Keratinocyte (primary cell): ENCODE measurements at regions not wholly inside any gene's neighbourhood (a gene's known extent, or its start where the extent isn't known, plus 50 kb on each side); places are given as distances from the start of the nearest gene placed in this dataset.

Experiments
- DNase-seq: peaks from one replicate; pipeline ENCODE4 v3.0.0-alpha.2; 2011; ENCODE audit warnings: low read depth, missing footprints, low spot score
- FAIRE-seq: peaks from 2 replicates; lab custom pipeline; 2011; peaks lifted over from hg19 to GRCh38; lab: Jason Lieb, UNC
- H2AFZ ChIP-seq: 2 replicates; pipeline ENCODE4 v1.6.0; 2012; ENCODE audit warnings: low read length, control low read depth, inconsistent platforms; ENCODE audit not compliant: control insufficient read depth
- H3K27ac ChIP-seq: 2 replicates; pipeline ENCODE4 v1.5.1; 2011; ENCODE audit warnings: low read length; ENCODE audit not compliant: control insufficient read depth, insufficient read depth
- H3K27me3 ChIP-seq: 3 replicates; pipeline ENCODE4 v1.6.0; 2011; ENCODE audit warnings: low read length; ENCODE audit not compliant: control insufficient read depth, insufficient read depth; ENCODE audit errors: extremely low read depth
- H3K36me3 ChIP-seq, 2 experiments: 2 replicates in 1 of 2; 3 replicates in 1 of 2; pipeline ENCODE4 v1.5.1; 2011; ENCODE audit warnings: low read length in 2 of 2, mild to moderate bottlenecking in 1 of 2; ENCODE audit not compliant: control insufficient read depth in 2 of 2, insufficient read depth in 2 of 2; ENCODE audit errors: extremely low read depth in 1 of 2
- H3K4me1 ChIP-seq: 3 replicates; pipeline ENCODE4 v1.5.1; 2011; ENCODE audit warnings: low read length; ENCODE audit not compliant: control insufficient read depth, insufficient read depth; ENCODE audit errors: extremely low read depth
- H3K4me2 ChIP-seq: 3 replicates; pipeline ENCODE4 v1.6.0; 2011; ENCODE audit warnings: low read depth, low read length; ENCODE audit not compliant: control insufficient read depth, insufficient read depth; ENCODE audit errors: extremely low read depth
- H3K4me3 ChIP-seq, 3 experiments: fragments of 200-600 bp in 1 of 3; sonication (generic) in 1 of 3; 2 replicates in 2 of 3; 3 replicates in 1 of 3; pipeline ENCODE4 v1.5.1; 2011 to 2016; ENCODE audit warnings: low read length in 3 of 3, mild to moderate bottlenecking in 3 of 3, control low read depth in 2 of 3, inconsistent platforms in 1 of 3, low read depth in 1 of 3, mixed read lengths in 1 of 3, mixed run types in 1 of 3, moderate library complexity in 1 of 3; ENCODE audit not compliant: control insufficient read depth in 2 of 3, insufficient read depth in 2 of 3; ENCODE audit errors: extremely low read depth in 1 of 3
- H3K79me2 ChIP-seq: 2 replicates; pipeline ENCODE4 v1.6.0; 2012; ENCODE audit warnings: low read length; ENCODE audit not compliant: control insufficient read depth, insufficient read depth
- H3K9ac ChIP-seq: 3 replicates; pipeline ENCODE4 v1.6.0; 2011; ENCODE audit warnings: low read length; ENCODE audit not compliant: control insufficient read depth, insufficient read depth; ENCODE audit errors: extremely low read depth
- H3K9me1 ChIP-seq: 3 replicates; pipeline ENCODE4 v1.6.0; 2011; ENCODE audit warnings: low read length; ENCODE audit not compliant: control insufficient read depth, insufficient read depth; ENCODE audit errors: extremely low read depth
- H3K9me3 ChIP-seq: 2 replicates; pipeline ENCODE4 v1.5.1; 2012; ENCODE audit warnings: low read depth, low read length; ENCODE audit not compliant: control insufficient read depth
- H4K20me1 ChIP-seq: 3 replicates; pipeline ENCODE4 v1.6.0; 2011; ENCODE audit warnings: low read length; ENCODE audit not compliant: control insufficient read depth, insufficient read depth; ENCODE audit errors: extremely low read depth
- EZH2 ChIP-seq: IDR thresholded peaks from one replicate; pipeline ENCODE4 v1.6.1; 2012; ENCODE audit warnings: inconsistent platforms, mild to moderate bottlenecking, low read length, moderate library complexity
- dilution Hi-C: fragments of 300-500 bp; cut with MboI; formaldehyde crosslinking; loops from one replicate; pipeline ENCODE4 v1.7.0; 2020; ENCODE audit warnings: low sequenced_read_pairs; ENCODE audit not compliant: extremely low pct_ligation_motif_present
- TF ChIP-seq, protein P1 (sequence below), 3 experiments: IDR thresholded peaks in 1 of 3; conservative IDR thresholded peaks in 1 of 3; optimal IDR thresholded peaks in 1 of 3; 2 replicates in 2 of 3; 3 replicates in 1 of 3; pipeline versions ENCODE3 to v1.5.1; 2011; ENCODE audit warnings: low read length in 3 of 3, mild to moderate bottlenecking in 3 of 3, moderate library complexity in 2 of 3, control low read depth in 1 of 3, inconsistent platforms in 1 of 3; ENCODE audit not compliant: insufficient read depth in 2 of 3; ENCODE audit errors: extremely low read depth in 1 of 3

GRCh38 chr5:121533814-121534213 lies 317.9 kb upstream of the FTMT start:
- Histone ChIP-seq H2AFZ (no peak overlapping the region), H3K27ac (no peak overlapping the region), H3K79me2 (no peaks in the 10 kb centered on the region), H3K4me2 (no peak overlapping the region), H3K9ac (no peak overlapping the region), H3K9me3 (no peaks in the 10 kb centered on the region), H3K9me1 (no peaks in the 10 kb centered on the region), H3K4me3 (no peak overlapping the region), H3K4me1 (no peaks in the 10 kb centered on the region), H4K20me1 (no peaks in the 10 kb centered on the region), H3K27me3 (no peaks in the 10 kb centered on the region), H3K36me3 (no peaks in the 10 kb centered on the region)
- dilution Hi-C loops, result no loop called here
- no peak for DNase-seq
- no peak for FAIRE-seq
- no peak for TF ChIP-seq EZH2
- TF ChIP-seq, protein P1, sequence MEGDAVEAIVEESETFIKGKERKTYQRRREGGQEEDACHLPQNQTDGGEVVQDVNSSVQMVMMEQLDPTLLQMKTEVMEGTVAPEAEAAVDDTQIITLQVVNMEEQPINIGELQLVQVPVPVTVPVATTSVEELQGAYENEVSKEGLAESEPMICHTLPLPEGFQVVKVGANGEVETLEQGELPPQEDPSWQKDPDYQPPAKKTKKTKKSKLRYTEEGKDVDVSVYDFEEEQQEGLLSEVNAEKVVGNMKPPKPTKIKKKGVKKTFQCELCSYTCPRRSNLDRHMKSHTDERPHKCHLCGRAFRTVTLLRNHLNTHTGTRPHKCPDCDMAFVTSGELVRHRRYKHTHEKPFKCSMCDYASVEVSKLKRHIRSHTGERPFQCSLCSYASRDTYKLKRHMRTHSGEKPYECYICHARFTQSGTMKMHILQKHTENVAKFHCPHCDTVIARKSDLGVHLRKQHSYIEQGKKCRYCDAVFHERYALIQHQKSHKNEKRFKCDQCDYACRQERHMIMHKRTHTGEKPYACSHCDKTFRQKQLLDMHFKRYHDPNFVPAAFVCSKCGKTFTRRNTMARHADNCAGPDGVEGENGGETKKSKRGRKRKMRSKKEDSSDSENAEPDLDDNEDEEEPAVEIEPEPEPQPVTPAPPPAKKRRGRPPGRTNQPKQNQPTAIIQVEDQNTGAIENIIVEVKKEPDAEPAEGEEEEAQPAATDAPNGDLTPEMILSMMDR (optimal IDR thresholded peaks at IDR 0.05 in 1 of 3, IDR thresholded peaks at IDR 0.05 in 1 of 3, conservative IDR thresholded peaks at IDR 0.05 in 1 of 3; ENCODE audit: extremely low read depth in 1 of 3, insufficient read depth in 2 of 3, low read length in 3 of 3), result no peak

DNA sequence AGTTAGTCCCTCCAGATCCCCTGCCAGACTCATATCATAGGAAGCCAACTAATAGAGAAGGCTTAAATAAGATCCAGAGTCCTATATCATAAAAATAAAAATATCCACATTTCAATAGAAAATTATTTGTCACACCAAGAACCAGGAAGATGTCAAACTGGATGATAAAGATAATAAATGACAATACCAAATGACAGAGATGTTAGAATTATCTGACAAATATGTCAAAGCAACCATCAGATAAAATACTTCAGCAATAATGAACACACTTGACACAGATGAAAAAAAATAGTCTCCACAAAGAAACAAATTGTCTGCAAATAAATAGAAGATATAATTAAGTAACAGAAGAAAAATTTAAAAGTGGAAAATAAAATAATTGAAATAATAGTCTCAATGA lies 300.7 kb upstream of the FTMT start:
- H3K4me1 ChIP-seq, result no peaks in the 10 kb centered on the region
- no peak for FAIRE-seq
- no peak overlapping the region for H3K4me3 ChIP-seq

More for the DNA sequence above, 300.7 kb upstream of the FTMT start:
- H3K27ac ChIP-seq, result no peak overlapping the region
- no peak overlapping the region for H3K9ac ChIP-seq
- no peak overlapping the region for H3K4me2 ChIP-seq
- no peaks in the 10 kb centered on the region for H3K9me3 ChIP-seq
- H4K20me1 ChIP-seq, result no peaks in the 10 kb centered on the region
- no peaks in the 10 kb centered on the region for H3K27me3 ChIP-seq
- no peak overlapping the region for H2AFZ ChIP-seq
- dilution Hi-C loops, result no loop called here
- H3K36me3 ChIP-seq, result no peaks in the 10 kb centered on the region
- TF ChIP-seq, protein P1 (optimal IDR thresholded peaks at IDR 0.05 in 1 of 3, IDR thresholded peaks at IDR 0.05 in 1 of 3, conservative IDR thresholded peaks at IDR 0.05 in 1 of 3; ENCODE audit: extremely low read depth in 1 of 3, insufficient read depth in 2 of 3, low read length in 3 of 3), result no peak
- no peak for TF ChIP-seq EZH2
- no peaks in the 10 kb centered on the region for H3K79me2 ChIP-seq
- no peak for DNase-seq
- H3K9me1 ChIP-seq, result no peaks in the 10 kb centered on the region
